Colonic mucosa (tissue), 4 donors: ENCODE measurements at regions not wholly inside any gene's neighbourhood (a gene's known extent, or its start where the extent isn't known, plus 50 kb on each side); places are given as distances from the start of the nearest gene placed in this dataset.

Source experiments
- DNase-seq: peaks from one replicate; pipeline ENCODE4 v3.0.0-alpha.2; 2020
- H3K27ac ChIP-seq: fragments of 200-600 bp; one replicate; pipeline ENCODE4 v1.8.0; 2021
- H3K27me3 ChIP-seq: fragments of 200-600 bp; one replicate; pipeline ENCODE4 v1.8.0; 2021
- H3K36me3 ChIP-seq: fragments of 200-600 bp; one replicate; pipeline ENCODE4 v1.8.0; 2021
- H3K4me1 ChIP-seq: fragments of 200-600 bp; one replicate; pipeline ENCODE4 v1.8.0; 2021; ENCODE audit warnings: mild to moderate bottlenecking
- H3K4me3 ChIP-seq: fragments of 200-600 bp; one replicate; pipeline ENCODE4 v1.8.0; 2021
- H3K9ac ChIP-seq, 2 donors: one replicate each; pipeline ENCODE4 v1.7.0; 2013; ENCODE audit warnings: control low read depth in 2 of 2, low read depth in 2 of 2, low read length in 2 of 2
- H3K9me3 ChIP-seq: fragments of 200-600 bp; one replicate; pipeline ENCODE4 v1.8.0; 2021
- intact Hi-C: fragments of 100-400 bp; cut with DNase I; formaldehyde crosslinking; loops from one replicate; pipeline ENCODE4 v1.14.1; 2022
- TF ChIP-seq, protein P1 (sequence below): fragments of 200-600 bp; IDR thresholded peaks from one replicate; pipeline ENCODE4 v1.8.0; 2022; ENCODE audit warnings: antibody characterized with exemption, mild to moderate bottlenecking
- donor health status: healthy.
- donor health status: DM: no; HTN: no; CAD: no.
- donor health status: DM: no; HTN: no; CAD: no.

DNA sequence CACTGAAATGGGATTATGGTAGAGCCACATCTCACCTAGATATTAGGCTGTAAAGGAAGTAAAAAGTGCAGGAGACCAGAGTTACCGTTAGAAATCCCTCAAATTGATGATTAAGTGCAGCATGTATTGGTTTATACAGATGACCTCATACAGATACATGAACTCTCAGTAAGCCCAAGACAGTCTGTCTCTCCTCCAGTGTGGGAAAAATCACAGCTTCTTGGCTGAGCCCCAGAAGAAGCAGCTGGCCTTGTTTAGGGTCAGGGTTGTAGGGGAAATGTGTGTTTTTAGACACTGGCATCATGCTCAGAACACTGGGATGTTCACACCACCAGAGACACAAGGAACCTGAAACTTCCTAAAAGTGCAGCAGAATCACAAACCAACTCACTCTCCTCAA lies 135.9 kb downstream of the KATNIP start:
- no peaks in the 10 kb centered on the region for H3K36me3 ChIP-seq
- DNase-seq, result no peak
- intact Hi-C loops, result no loop called here
- no peak overlapping the region for H3K27ac ChIP-seq
- TF ChIP-seq, protein P1, sequence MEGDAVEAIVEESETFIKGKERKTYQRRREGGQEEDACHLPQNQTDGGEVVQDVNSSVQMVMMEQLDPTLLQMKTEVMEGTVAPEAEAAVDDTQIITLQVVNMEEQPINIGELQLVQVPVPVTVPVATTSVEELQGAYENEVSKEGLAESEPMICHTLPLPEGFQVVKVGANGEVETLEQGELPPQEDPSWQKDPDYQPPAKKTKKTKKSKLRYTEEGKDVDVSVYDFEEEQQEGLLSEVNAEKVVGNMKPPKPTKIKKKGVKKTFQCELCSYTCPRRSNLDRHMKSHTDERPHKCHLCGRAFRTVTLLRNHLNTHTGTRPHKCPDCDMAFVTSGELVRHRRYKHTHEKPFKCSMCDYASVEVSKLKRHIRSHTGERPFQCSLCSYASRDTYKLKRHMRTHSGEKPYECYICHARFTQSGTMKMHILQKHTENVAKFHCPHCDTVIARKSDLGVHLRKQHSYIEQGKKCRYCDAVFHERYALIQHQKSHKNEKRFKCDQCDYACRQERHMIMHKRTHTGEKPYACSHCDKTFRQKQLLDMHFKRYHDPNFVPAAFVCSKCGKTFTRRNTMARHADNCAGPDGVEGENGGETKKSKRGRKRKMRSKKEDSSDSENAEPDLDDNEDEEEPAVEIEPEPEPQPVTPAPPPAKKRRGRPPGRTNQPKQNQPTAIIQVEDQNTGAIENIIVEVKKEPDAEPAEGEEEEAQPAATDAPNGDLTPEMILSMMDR, result no peak
- H3K4me3 ChIP-seq, result no peak overlapping the region
- no peaks in the 10 kb centered on the region for H3K4me1 ChIP-seq
- no peaks in the 10 kb centered on the region for H3K27me3 ChIP-seq
- no peak overlapping the region for H3K9ac ChIP-seq
- H3K9me3 ChIP-seq, result no peaks in the 10 kb centered on the region

DNA sequence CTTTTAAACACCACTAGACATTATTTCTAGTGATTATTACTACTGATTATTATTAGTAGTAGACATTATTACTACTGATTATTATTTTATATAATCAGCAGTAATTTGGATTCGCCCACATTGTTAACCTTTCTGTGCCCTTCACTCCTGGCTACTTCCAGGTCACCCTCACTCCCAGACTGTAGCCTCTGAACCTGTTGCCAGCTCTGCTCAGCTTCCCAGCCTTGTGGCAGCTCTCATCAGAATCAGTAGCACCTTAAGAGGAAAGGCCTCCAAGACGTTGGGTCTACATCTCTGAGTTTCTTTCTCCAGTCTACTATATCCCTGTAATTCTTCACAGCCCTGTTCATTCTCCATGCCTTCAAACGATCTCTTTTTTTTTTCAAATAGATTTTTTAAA lies 137.0 kb downstream of the KATNIP start:
- DNase-seq, result no peak
- Histone ChIP-seq H3K4me1 (no peaks in the 10 kb centered on the region), H3K9ac (no peak overlapping the region), H3K9me3 (no peaks in the 10 kb centered on the region), H3K27ac (no peak overlapping the region), H3K27me3 (no peaks in the 10 kb centered on the region), H3K4me3 (no peak overlapping the region), H3K36me3 (no peaks in the 10 kb centered on the region)
- TF ChIP-seq, protein P1, result no peak
- intact Hi-C loops, result no loop called here

DNA sequence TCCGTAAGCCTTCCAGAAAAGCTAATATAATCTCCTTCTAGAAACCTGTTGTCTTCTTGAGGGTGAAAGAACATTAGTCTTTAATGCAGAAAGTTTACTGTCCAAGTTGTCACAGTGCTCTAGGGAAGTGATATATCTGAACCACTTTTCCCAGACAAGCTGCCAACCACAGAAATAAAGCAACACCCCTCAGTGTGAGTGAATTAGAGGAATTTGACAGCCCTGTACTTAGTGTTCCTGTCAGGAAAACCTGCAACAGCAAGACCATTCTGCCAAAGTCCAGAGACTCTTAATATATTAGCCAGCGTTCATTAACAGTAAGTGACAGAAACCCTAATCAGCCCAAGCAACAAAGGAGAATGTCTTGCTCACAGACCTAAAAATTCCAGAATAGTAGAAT lies 137.7 kb downstream of the KATNIP start:
- H3K27me3 ChIP-seq, result no peaks in the 10 kb centered on the region
- H3K9ac ChIP-seq, result no peak overlapping the region
- no peak for DNase-seq
- no peaks in the 10 kb centered on the region for H3K4me1 ChIP-seq
- H3K4me3 ChIP-seq, result no peak overlapping the region
- H3K27ac ChIP-seq, result no peak overlapping the region
- intact Hi-C loops, result no loop called here
- TF ChIP-seq, protein P1, result no peak
- no peaks in the 10 kb centered on the region for H3K9me3 ChIP-seq
- no peaks in the 10 kb centered on the region for H3K36me3 ChIP-seq

DNA sequence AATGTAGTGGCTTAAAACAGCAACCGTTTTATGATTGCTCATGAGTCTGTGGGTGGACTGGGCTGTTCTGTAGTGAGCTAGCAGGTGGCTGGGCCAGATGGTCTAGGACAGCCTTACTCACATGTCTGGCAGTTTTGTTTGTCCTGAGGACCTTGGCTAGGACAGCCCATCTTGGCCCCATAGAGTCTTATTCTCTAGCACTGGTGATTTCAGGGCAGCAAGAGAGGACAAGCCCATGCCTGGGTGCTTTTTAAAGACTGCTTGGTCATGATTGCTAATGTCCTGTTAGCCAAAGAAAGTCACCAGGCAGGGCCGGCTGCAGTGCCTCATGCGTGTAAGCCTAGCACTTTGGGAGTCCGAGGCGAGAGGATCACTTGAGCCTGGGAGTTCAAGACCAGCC lies 139.8 kb downstream of the KATNIP start:
- TF ChIP-seq, protein P1, result no peak

DNA sequence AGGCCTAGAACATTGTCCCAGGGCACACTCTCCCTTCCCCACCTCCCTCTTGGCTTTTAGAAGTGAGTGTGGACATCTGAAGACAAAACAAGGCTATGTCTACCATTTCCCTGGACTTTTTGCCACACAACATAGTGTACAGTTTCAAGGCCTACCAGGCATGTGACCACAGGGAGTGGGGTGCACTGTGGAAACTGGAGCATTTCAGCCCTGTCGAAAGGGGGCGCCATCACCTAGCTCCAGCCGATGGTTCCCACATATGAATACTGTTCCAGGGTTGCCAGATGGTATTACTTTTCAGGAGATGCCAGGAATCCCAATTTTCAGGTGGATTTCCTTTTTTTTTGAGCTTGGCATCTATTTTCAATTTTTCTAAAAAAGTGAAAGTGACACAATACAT lies 140.7 kb downstream of the KATNIP start:
- TF ChIP-seq, protein P1, result peak; percentile 34
- Histone ChIP-seq H3K9me3 (no peaks in the 10 kb centered on the region), H3K27me3 (no peaks in the 10 kb centered on the region), H3K4me3 (no peak overlapping the region), H3K9ac (no peak overlapping the region), H3K27ac (no peak overlapping the region), H3K36me3 (no peaks in the 10 kb centered on the region), H3K4me1 (no peaks in the 10 kb centered on the region)
- DNase-seq, result peak; percentile 34
- intact Hi-C loops, result no loop called here

More for the DNA sequence above, 139.8 kb downstream of the KATNIP start:
- no peaks in the 10 kb centered on the region for H3K36me3 ChIP-seq
- no peak overlapping the region for H3K9ac ChIP-seq
- no peaks in the 10 kb centered on the region for H3K4me1 ChIP-seq
- H3K27me3 ChIP-seq, result no peaks in the 10 kb centered on the region
- no peaks in the 10 kb centered on the region for H3K9me3 ChIP-seq
- DNase-seq, result no peak
- H3K4me3 ChIP-seq, result no peak overlapping the region
- no peak overlapping the region for H3K27ac ChIP-seq
- intact Hi-C loops, result no loop called here

DNA sequence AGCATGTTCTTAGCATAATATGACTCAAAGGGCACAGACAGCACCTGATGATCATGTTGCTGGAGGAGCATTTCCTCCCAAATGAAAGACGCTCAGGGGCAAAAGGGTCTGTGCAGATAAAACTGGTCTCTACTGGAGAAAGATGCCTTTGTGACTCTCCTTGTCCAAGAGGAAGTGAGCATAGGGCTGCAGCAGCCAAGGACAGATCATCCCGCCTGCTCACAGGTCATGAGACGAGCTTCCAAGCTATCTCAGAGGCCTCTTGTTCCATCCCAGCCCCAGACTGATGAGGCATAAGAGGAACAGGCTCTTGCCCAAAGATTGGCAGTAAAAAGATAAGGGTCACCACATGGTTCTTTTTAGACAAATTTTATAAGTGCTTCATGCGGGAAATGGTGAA lies 141.8 kb downstream of the KATNIP start:
- H3K9me3 ChIP-seq, result no peaks in the 10 kb centered on the region
- H3K4me3 ChIP-seq, result no peak overlapping the region
- H3K36me3 ChIP-seq, result no peaks in the 10 kb centered on the region
- no peaks in the 10 kb centered on the region for H3K4me1 ChIP-seq
- no peak overlapping the region for H3K27ac ChIP-seq
- DNase-seq, result no peak
- no peak overlapping the region for H3K9ac ChIP-seq
- H3K27me3 ChIP-seq, result no peaks in the 10 kb centered on the region
- TF ChIP-seq, protein P1, result no peak
- intact Hi-C loops, result no loop called here
